GM12892 (cell line): ENCODE measurements at regions not wholly inside any gene's neighbourhood (a gene's known extent, or its start where the extent isn't known, plus 50 kb on each side); places are given as distances from the start of the nearest gene placed in this dataset.
"Not testable (repeated sequence)": the region's sequence is repeated elsewhere in the genome, so short reads cannot be mapped to it uniquely, and the experiment has no call there.

Experiments used
- POLR2A ChIP-seq: IDR thresholded peaks from 2 replicates; pipeline ENCODE4 v1.6.1; 2011; ENCODE audit warnings: low read depth, low read length, control low read depth
- POLR2AphosphoS5 ChIP-seq: IDR thresholded peaks from 2 replicates; pipeline ENCODE4 v1.6.1; 2011; ENCODE audit warnings: low read depth, low read length, control low read depth

DNA sequence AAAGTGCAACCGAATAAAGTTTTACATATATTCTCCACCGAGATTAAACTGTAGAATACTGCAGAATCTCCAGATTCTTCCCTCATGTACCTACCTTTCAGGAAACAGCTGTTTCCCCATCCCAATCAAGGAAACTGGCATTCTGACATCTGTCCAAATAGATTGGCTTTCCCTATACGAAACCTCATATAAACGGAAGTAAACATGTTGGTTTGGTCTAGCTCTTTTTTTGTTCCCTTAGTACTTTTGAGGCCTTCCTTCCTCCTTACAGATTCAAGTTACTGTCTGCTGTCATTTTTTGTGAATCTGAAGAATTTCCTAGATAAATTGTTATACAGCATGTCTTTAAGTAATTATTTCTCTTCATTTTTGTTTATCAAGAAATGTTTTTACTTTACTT, 554.6 kb downstream of the RPIA start:
- not testable (repeated sequence) for TF ChIP-seq POLR2A, POLR2AphosphoS5
